ENCODE measurements at regions not wholly inside any gene's neighbourhood (a gene's known extent, or its start where the extent isn't known, plus 50 kb on each side); places are given as distances from the start of the nearest gene placed in this dataset.

- TF ChIP-seq EP300 (IDR thresholded peaks at IDR 0.05): no peak
- TF ChIP-seq CTCF (IDR thresholded peaks at IDR 0.05): no peak
Observed at GRCh38 chr4:156168288-156168687, 214.6 kb upstream of the CTSO start.

All from sigmoid colon (tissue), 4 donors.